GM12892 (cell line): ENCODE measurements at regions not wholly inside any gene's neighbourhood (a gene's known extent, or its start where the extent isn't known, plus 50 kb on each side); places are given as distances from the start of the nearest gene placed in this dataset.

Experiments
- DNase-seq: peaks from one replicate; pipeline ENCODE4 v3.0.0; 2011; ENCODE audit not compliant: insufficient read length
- FAIRE-seq: peaks from 2 replicates; lab custom pipeline; 2011; peaks lifted over from hg19 to GRCh38; lab: Jason Lieb, UNC
- POLR2A ChIP-seq: IDR thresholded peaks from 2 replicates; pipeline ENCODE4 v1.6.1; 2011; ENCODE audit warnings: low read depth, low read length, control low read depth
- POLR2AphosphoS5 ChIP-seq: IDR thresholded peaks from 2 replicates; pipeline ENCODE4 v1.6.1; 2011; ENCODE audit warnings: low read depth, low read length, control low read depth
- TAF1 ChIP-seq: IDR thresholded peaks from 2 replicates; pipeline ENCODE4 v1.6.1; 2011; ENCODE audit warnings: low read depth, mild to moderate bottlenecking, control low read depth, low read length, borderline replicate concordance

DNA sequence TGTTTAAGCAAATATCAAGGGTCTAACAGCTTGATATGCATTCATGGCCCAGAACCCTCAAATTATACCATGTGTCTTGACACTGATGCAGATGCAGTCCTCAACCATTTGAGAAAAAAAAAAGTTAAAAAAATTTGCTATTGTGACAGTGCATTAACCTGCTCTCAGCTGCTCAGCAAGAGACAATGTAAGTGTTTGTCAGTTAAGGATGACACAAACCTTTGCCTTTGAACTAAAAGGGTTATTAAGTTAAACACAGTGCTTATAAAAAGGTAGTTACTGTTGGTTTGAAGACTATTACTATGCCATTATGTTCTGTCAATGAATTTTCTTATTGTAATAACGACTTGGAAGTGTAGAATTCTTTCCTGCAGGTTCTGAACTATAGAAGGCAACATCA is 655.6 kb upstream of the NEGR1 start:
- TF ChIP-seq POLR2A: no peak
- TF ChIP-seq POLR2AphosphoS5: no peak
- no peak for TF ChIP-seq TAF1
- DNase-seq: no peak

DNA sequence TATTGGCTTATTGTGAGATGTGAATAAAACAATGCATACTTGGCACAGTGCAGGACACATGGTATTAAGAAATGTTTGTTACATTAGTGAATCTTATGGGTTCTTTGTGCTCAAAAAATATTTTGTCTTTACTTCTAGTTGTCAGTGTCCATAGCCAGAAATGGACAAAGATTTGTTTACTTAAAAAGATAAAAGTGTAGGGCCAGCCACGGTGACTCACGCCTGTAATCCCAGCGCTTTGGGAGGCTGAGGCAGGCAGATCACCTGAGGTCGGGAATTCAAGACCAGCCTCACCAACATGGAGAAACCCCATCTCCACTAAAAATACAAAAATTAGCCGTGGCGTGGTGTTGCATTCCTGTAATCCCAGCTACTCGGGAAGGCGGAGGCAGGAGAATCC is 654.6 kb upstream of the NEGR1 start:
- DNase-seq (no peak), FAIRE-seq (no peak)
- TF ChIP-seq TAF1: no peak
- no peak for TF ChIP-seq POLR2A

More for the DNA sequence above, 655.6 kb upstream of the NEGR1 start:
- no peak for FAIRE-seq

DNA sequence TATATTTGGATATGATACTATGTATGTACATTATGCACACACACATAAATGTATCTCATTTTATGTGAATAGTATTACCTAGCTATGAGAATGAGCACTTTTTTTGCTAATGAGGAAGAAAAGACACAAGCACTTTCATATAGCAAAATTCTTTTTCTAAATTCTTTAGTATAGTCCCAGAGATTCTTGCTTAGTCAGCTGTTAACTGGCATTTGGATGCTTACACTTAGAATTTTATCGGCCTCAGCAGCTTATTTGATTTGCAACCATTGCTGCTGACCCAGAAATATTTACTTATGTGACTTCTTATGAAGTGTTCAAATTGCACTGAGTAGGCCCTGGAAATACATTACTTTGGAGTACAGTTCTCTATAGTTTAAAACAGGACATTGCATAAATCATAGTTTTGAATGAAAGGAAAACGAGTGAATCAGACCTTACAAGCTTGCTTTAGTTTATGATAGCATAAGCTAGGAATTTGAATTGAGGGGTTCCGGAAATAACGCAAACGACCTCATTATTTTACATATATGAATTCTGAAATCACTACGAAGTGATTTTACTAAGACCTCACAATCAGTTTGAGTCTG is 653.9 kb upstream of the NEGR1 start:
- no peak for TF ChIP-seq POLR2AphosphoS5
- no peak for TF ChIP-seq POLR2A
- no peak for TF ChIP-seq TAF1
- no peak for DNase-seq
- no peak for FAIRE-seq

DNA sequence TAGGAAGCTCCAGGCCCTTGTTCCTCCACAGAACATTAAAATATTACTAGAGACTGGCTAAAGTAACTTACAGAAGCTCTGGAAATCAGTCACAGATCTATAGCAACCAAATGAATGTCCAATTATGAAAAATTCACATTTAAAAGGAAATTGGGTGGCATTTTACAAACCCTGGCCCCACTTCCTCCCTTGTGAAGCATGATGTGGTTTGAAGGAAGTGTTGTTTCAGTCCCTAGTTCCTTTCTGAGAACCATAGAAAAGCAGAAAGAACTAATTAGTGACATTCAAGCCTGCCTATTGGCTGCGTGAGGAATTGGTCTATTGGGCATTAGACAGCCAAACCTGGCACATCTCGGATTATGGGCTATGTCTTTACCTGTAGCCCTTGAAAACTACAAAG is 649.7 kb upstream of the NEGR1 start:
- FAIRE-seq: no peak
- TF ChIP-seq TAF1: no peak
- TF ChIP-seq POLR2A: no peak
- no peak for TF ChIP-seq POLR2AphosphoS5
- no peak for DNase-seq

DNA sequence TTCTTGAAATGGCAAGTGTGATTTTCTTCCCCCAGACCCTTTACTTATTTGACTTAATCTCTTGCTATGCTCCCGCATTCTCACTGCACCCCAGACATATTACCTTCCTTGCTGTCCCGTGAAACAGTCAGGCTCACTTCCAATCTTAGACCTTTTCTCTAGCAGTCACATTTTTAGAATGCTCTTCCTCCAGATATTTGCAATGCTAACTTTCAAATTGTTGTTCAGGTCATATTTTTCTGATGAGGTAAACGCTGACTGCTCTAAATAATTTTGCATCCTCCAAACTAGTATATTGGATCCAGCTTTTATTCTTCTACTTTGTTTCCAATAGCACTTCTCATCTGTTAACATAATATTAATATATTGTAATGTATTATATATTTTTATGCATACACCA is 648.2 kb upstream of the NEGR1 start:
- TF ChIP-seq TAF1 (no peak), POLR2A (no peak), POLR2AphosphoS5 (no peak)
- FAIRE-seq (no peak), DNase-seq (no peak)

DNA sequence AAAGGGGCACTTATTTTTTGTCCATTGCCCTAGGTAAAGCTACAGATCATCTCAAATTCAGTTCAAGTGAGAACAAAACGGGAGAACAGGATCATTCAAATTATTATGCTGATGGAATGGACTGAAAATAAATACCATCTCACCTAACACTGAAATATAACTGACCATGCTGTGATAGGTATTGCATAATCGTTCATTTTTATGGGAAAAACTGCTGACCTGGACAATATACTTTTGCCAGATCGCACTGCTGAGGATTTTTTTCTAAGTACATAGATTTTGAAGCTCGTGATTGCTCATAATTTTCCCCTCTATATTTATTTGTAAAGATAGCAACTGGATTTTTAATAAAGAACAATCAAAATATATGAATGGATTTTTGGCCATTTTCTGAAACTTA is 636.6 kb upstream of the NEGR1 start:
- TF ChIP-seq POLR2AphosphoS5 (no peak), TAF1 (no peak), POLR2A (no peak)
- DNase-seq: no peak
- FAIRE-seq: no peak

DNA sequence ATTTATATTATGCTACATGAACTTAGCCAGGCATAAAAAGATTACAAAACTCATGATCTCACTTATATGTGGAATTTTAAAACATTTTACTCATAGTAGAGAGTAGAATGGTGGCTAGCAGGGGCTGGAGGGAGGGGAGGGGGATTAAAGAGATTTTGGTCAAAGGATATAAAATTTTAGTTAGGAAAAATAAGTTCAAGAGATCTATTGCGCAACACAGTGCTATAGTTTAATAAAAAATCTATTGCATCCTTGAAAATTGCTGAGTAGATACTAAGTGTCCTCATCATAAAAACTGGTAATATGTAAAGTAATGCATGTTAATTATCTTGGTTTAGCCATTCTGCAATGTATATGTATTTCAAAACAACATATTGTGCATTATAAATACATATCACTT is 635.6 kb upstream of the NEGR1 start:
- TF ChIP-seq TAF1: no peak
- TF ChIP-seq POLR2AphosphoS5: no peak
- TF ChIP-seq POLR2A: no peak
- DNase-seq: no peak
- FAIRE-seq: no peak

DNA sequence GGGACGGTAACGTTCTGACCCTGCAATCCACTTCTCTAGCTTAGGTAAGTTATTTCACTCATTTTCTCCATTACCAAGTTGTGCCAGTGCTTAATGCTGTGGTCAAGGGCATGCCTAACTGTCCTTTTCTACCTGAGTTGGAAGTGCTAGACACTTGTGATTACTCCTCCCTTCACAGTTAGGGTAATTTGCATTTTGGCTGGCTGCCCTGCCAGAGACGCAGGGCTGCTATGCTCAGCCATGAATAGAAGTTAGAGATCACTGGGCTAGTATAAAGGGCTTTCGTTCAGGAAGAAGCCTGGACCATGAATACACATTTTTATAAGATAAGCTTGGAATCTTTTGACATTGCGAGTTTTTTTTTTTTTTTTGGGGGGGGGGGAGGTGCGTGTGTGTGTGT is 633.2 kb upstream of the NEGR1 start:
- DNase-seq (no peak), FAIRE-seq (no peak)
- no peak for TF ChIP-seq POLR2AphosphoS5
- no peak for TF ChIP-seq POLR2A
- no peak for TF ChIP-seq TAF1

DNA sequence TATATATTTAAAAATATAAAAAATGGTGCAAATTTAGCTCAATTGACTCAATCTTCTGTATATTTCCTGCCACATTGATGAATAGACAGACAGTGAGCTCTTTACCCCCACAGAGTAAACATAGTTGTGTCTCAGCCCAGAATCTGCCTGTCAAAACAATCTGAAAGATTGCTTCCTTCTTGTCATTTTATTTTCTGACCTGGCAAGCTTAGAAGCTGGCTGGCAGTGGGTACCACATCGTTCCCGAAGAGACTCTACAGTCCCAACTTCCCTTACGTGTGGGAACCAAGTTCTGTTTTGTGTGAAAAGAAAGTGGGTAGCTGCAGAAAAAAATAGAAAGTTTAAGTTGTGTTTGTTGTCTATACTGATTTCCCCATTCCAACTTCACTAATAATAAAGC is 629.3 kb upstream of the NEGR1 start:
- DNase-seq (no peak), FAIRE-seq (no peak)
- TF ChIP-seq POLR2AphosphoS5: no peak
- TF ChIP-seq POLR2A: no peak
- TF ChIP-seq TAF1: no peak

DNA sequence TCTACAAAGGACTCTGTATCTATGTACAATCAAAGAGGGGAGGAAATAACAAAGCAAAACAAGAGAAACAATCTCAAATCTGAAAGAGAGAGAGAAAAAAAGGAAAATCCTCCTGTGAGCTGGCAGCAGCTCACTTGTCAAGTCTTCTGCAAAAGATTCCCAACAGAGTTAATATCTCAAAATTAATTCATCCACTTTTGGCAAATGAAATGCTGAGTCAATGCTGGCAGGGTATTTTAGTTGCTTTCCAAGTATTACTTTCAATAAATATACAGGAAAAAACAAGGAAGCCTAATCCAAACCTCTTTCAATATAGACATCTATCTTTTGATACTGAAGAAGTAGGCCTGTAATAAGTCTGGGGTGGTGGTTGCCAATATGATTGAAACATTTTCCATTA is 613.9 kb upstream of the NEGR1 start:
- FAIRE-seq: no peak
- no peak for TF ChIP-seq POLR2AphosphoS5
- TF ChIP-seq POLR2A: no peak
- no peak for TF ChIP-seq TAF1

DNA sequence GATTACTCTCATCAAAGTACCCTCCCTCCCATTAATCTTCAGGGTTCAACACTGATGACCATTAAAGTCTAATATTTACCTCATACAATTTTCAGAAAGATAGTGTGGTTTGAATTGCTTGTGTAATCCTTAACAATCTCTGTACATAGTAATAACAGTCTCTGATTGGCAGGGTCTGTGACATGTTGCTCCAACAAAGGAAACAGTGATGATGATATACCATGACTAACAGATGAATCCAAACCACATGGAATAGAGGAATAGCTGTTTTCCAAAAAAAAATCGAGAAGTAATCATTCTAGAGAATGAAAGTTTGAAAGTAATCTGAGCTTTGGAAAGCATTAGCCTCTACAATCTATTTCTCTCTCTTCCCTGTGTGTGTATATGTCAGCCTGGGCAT is 610.1 kb upstream of the NEGR1 start:
- no peak for TF ChIP-seq POLR2A
- TF ChIP-seq POLR2AphosphoS5: no peak
- TF ChIP-seq TAF1: no peak
- DNase-seq: no peak
- no peak for FAIRE-seq

More for the DNA sequence above, 613.9 kb upstream of the NEGR1 start:
- no peak for DNase-seq

DNA sequence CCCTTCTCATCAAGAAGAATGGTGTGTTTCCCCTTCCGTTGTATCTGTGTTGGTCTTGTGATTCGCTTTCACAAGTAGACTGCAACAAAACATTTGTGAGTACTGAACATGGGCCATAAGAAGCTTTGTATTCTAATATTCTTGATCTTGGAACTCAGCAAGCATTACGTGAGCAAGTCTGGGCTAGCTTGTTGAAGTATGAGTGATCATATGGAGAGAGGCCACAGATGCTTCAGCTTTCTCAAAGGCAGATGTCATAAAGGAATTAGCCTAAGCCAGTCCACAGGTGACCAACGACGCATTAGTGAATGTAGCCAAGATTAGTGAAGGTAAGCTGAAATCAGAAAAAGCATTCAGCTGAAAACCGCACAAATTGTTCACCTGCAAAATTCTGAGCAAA is 609.6 kb upstream of the NEGR1 start:
- no peak for FAIRE-seq
- DNase-seq: no peak
- TF ChIP-seq POLR2AphosphoS5 (no peak), TAF1 (no peak), POLR2A (no peak)
